GM19043 (cell line): ENCODE measurements at regions not wholly inside any gene's neighbourhood (a gene's known extent, or its start where the extent isn't known, plus 50 kb on each side); places are given as distances from the start of the nearest gene placed in this dataset.

Experiments
- ATAC-seq: cut with Tn5 transposase; IDR thresholded peaks from one replicate; pipeline ENCODE4 v1.9.1; 2021; ENCODE audit warnings: low read depth; ENCODE audit not compliant: unreplicated experiment

- ATAC-seq = no peak
These were observed 52.8 kb upstream of the FBXL7 start for GRCh38 chr5:15447209-15447608.

GRCh38 chr5:15446552-15446951 is 53.4 kb upstream of the FBXL7 start:
- ATAC-seq = no peak

DNA sequence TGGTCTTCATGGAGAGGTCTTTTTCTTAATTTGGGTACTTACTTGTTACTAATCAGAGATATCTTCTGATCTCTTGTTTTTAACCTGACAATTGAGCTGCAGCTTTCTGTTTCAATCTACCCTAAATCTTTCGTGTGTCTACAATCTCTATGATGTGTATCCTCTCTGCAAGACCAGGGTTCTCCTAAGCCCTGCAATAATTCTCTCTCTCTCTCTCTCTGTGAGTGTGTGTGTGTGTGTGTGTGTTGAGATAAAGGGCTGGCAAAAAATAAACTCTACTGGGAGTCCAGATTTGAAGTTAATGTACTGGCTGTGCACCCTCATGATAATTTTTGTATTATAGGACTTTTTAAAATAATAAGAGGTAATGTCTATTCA is 57.8 kb upstream of the FBXL7 start:
- no peak for ATAC-seq

GRCh38 chr5:15441433-15442192 is 58.4 kb upstream of the FBXL7 start:
- ATAC-seq = no peak

DNA sequence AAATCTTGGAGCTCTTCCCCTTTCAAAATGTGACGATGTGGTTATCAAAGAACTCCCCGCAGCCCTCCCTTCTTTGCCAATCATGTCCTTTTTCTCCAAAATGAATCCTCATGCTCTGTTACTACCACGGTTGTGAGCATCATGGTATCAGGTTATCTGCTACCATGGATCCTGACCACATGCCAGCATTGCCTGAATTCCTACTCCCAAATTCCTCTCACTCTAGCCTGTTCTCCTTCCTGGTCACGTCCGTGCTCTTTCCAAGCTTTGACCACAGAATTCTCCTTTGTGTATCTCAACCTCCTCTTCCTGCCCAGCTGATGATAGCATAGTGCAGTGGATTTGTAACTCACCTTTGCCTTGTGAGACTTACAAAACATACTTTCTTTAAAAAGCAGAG is 59.5 kb upstream of the FBXL7 start:
- no peak for ATAC-seq

DNA sequence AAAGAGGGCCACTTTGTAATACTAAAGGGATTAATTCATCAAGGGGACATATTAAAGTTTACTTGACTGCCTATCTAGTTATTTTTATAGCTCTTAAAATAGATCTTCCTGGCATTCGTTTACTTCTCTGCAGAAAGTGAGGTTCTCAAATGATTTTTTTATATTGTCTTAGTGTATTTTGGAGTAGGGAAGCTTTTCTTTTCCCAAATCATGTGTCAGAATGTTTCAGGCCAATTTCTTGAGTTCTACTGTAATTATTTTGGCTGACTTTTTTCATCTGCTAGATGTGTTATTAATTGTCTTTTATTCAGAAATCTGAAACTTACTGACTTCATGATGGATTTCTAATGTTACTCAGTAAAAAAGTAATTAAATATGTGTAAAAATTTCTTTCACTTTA is 60.2 kb upstream of the FBXL7 start:
- ATAC-seq = no peak

DNA sequence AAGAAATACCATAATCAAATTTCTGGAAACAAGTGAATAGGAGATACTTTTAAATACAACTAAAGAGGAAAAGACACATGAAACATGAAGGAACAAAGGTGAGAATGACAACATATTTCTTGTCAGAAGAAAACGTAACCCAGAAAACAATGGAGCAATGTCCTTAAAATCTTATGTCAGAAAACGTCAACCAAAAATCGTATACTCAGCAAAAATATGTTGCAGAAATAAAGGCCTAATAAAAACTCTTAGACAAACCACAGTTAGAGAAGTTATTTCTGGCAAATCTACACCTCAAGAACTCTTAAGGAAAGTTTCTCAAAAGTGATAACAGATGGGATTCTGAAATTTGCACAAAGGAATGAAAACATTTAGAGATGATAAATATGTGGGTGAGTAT is 66.3 kb upstream of the FBXL7 start:
- no peak for ATAC-seq

DNA sequence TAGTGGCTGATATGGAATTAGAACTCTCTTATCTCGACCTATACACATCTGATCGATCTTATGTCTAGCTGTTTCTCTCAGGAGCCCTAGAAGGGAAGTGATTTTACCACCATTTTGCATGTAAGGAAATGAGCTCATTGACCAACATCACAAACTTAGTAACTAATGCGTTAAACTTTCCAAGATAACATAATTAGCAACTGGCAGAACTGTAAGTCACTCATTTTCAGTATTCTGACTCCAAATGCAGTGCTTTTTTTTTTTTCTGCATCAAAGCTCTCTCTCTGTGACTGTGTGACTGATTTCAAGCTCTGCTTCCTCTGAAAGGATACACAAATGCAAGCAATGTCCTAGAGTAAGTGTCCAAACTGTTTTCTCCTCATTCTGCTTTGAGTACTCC is 68.1 kb upstream of the FBXL7 start:
- ATAC-seq = no peak

- ATAC-seq = no peak
These were observed 74.2 kb upstream of the FBXL7 start for GRCh38 chr5:15425766-15426165.

- ATAC-seq = no peak
These were observed 75.2 kb upstream of the FBXL7 start for GRCh38 chr5:15424769-15425168.

DNA sequence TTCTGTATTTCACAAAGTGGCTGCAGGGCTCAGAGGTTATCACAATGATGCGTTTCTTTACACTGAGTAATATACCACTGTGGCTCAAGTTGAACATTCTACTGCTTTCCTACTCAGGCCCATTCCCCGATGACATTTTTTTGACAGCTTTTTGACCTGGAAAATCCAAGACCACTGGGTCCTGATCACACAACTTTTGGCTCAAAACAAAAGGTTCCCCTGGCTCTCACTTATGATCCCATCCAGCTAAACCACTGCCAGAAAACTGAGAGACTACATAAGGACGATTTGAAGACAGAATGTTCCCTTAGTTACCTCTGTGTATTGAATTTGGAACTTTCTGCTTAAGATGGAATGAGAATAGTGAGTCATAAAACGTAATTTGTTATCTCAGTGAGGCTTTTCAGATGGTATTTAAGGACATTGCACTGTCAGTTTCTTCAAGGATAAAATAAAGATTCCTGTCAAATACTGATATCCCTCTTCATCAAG is 78.0 kb upstream of the FBXL7 start:
- no peak for ATAC-seq

DNA sequence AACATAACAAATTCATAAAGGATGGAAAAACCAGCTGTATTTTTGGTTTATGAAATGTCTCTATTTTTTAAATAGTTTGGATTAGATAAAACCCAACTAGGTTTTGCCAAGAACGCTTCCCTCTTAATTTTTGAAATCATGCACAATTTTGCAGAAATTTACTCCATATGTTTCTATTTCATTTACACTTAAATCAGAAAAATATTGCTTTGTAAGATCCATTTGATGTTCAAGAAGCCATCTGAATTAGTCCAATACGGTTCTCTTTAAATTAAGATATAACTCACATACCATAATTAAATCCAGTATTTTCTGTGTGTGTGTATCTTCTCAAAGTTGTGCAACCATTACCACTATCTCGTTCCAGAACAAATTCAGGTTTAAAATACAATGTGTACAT is 78.6 kb upstream of the FBXL7 start:
- no peak for ATAC-seq

DNA sequence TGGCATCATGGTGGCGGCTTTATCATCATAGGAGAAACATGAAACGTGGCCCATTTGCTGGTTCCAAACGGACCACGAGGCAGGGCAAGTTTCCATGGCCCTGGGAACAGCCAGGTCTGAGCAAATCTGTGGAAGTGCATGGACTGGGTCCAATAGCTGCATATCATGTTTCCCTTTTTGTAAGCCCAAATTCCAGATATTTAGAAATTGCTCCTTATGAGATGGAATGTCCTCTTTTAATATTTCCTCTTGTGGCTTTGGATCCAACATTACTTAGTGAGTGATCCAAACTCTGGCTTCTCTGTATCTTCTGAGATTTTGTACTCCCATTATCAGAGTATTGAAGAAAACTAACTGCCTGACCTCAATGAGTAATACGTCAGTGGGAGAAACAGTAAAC is 79.8 kb upstream of the FBXL7 start:
- no peak for ATAC-seq

- no peak for ATAC-seq
These were observed 82.8 kb upstream of the FBXL7 start for GRCh38 chr5:15417156-15417555.

DNA sequence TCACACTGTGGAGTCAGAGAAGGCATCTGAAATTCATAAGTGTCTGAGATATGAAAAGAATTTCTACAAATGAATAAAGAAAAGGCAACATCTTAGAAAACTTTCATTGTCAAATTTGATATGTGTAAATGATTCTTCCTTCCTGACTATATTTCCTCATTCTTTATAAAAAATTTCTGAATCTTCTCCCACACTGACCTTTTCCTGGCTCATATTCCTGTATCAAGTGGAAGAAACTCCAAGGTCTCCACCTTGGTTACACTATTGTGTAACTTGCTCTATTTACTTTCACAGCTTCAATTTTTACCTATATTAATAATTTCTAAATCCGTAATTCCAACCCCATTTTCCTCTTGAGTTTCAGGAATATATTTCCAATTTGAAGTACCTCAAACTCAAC is 93.5 kb upstream of the FBXL7 start:
- no peak for ATAC-seq

DNA sequence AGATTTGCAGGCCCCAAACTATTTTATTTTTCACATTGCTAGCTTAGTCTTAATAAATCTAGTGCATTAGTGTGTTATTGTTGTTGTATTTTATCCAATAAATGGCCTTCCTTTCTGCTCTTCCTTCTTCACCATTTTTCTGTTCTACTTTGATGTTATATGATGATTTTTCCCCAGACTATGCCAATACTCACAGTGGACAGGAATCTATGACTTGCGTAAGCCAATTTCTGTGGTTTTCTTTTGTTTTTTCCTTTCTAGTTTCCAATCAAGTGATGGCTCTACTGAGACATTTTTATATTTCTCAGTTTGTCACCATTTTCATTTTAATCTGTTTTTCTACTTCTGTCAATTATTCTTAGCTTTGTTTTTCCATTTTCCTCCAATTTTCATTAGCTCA is 106.8 kb upstream of the FBXL7 start:
- no peak for ATAC-seq

DNA sequence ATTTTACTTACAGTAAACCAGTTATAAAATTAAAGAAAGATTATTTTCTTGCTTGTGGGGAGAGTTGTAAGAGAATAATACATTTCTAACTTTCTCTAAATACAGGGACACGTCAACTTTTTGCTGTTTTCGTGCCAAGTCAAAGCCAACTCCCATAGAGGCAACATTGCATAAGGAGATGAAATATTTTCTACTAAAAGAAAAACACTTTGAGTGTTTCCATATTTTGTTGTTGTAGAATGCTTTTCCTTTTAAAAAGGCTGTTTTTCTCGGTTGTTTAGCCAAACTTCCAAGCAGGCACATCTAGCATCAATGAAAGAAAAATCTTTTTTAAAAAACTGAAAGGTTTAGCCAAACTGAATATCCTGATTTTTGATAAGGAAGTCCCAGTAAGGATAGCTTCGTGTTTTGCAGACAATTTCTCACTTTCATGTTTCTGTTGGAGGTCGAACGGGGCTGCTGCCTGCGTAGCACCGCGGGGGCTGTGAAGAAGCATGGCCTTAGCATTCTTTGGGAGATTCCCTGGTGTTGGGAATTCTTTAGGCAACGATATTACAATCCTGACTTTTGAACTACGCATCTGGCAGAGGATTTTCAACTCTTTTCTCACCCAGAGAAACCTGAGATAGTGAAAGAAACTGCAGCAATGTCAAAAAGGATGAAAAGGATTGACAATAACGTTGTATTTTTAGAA is 108.1 kb upstream of the FBXL7 start:
- ATAC-seq = no peak

- no peak for ATAC-seq
These were observed 111.1 kb upstream of the FBXL7 start for GRCh38 chr5:15388866-15389265.

- no peak for ATAC-seq
These were observed 112.0 kb upstream of the FBXL7 start for GRCh38 chr5:15387931-15388524.

GRCh38 chr5:15386122-15386521 is 113.9 kb upstream of the FBXL7 start:
- no peak for ATAC-seq

- no peak for ATAC-seq
These were observed 114.4 kb upstream of the FBXL7 start for GRCh38 chr5:15385553-15385952.

DNA sequence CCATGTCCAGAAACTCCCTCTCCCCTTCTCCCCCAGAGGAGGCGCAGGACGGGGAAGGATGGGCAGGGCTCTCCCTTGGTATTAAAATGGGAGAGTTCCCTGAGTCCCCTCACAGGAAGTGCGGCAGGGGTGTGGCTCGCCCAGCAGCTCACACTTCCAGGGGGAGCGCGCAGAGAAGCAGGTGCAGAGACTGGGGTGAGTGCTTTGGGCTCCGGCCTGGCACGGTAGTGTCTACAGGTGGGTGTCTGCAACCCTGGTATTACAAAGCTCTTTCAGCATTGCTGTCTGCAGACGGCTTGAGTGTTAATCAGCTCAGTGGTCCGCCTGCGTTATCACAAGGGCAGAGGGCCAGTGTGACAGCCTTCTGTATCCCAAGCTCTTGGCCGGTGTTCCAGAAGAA is 114.9 kb upstream of the FBXL7 start:
- no peak for ATAC-seq
